GM13976 (cell line): ENCODE measurements at regions not wholly inside any gene's neighbourhood (a gene's known extent, or its start where the extent isn't known, plus 50 kb on each side); places are given as distances from the start of the nearest gene placed in this dataset.

Experiments used
- DNase-seq: peaks from one replicate; pipeline ENCODE4 v3.0.0; 2012; ENCODE audit warnings: low spot score
- CTCF ChIP-seq: IDR thresholded peaks from 2 replicates; pipeline ENCODE4 v1.5.1; 2012; ENCODE audit warnings: borderline replicate concordance, mild to moderate bottlenecking; ENCODE audit not compliant: insufficient read depth; ENCODE audit errors: extremely low read depth, missing control alignments, control extremely low read depth
- in situ Hi-C: fragments of 300-500 bp; cut with MboI; formaldehyde crosslinking; loops from one replicate; pipeline ENCODE4 v1.12.0; 2022; ENCODE audit warnings: low sequenced_read_pairs, mixed read lengths, inconsistent platforms; ENCODE audit not compliant: unreplicated experiment

- no peak for TF ChIP-seq CTCF
- no peak for DNase-seq
- in situ Hi-C loops, result no loop called here
Measured at GRCh38 chr7:69482676-69483075, 115.6 kb upstream of the AUTS2 start.

- no peak for DNase-seq
- in situ Hi-C loops, result no loop called here
- no peak for TF ChIP-seq CTCF
Measured at GRCh38 chr7:69489533-69489932, 108.7 kb upstream of the AUTS2 start.

DNA sequence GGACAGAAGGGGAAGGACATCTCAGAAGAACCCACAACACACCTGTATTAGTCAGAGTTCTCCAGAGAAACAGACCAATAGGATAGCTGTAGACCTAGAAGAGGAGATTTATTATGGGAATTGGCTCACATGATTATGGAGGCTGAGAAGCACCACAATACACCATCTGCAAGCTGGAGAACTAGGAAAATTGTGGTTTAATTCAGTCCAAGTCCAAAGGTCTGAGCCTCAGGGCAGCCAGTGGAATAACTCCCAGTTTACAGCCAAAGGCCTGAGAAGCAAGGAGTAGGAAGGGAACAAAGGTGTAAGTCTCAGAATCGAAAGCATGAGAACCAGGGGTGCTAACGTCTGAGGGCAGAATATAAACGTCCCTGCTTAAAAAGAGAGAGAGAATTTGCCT lies 99.6 kb upstream of the AUTS2 start:
- in situ Hi-C loops, result no loop called here
- no peak for DNase-seq
- no peak for TF ChIP-seq CTCF

GRCh38 chr7:69502358-69502757 lies 95.9 kb upstream of the AUTS2 start:
- in situ Hi-C loops, result no loop called here
- TF ChIP-seq CTCF, result no peak
- DNase-seq, result no peak

DNA sequence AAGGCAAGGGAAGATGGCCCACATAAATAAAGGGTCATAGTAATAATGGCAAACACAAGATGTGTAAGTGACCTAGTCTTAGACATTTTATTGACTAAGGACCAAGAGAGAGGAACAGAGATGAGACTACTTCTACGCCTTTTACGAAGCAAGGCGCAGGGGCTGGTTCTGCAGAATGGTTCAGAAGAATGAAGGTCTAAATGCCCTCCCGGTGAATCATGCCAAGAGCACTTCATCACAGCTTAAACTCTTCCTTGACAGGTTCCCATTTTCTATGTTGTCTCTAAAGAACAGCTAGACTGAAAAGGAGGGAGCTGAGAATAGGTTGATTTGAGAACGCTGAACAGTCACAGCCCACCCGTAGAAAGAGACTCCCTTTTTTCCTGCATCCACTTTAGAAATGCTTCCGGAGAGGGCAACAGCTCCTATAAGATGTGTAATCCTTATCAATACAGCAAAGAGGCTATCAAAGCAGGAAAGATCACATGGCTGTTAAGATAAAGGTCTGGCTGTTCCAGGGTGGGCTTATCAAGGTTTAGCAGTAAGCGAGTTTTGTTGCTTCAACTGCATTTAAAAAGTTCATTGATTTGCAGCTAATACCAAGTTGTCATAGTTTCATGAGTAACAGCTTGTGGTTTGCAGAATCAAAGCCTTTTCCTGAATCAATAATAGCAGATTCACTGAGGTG lies 93.4 kb upstream of the AUTS2 start:
- TF ChIP-seq CTCF, result no peak
- in situ Hi-C loops, result no loop called here
- no peak for DNase-seq

DNA sequence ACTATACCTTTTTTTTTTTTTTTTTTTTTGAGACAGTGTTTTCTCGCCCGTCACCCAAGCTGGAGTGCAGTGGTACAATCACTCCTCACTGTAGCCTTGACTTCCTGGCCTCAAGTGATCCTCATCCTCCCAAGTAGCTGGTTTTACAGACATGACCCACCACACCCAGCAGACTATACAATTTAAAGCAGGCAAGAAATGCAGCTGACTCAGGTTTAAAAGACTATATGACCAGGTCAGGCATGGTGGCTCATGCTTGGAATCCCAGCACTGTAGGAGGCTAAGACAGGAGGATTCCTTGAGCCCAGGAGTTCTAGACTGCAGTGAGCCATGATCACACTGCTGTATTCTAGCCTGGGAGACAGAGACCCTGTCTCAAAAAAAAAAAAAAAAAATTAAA lies 89.5 kb upstream of the AUTS2 start:
- DNase-seq, result no peak
- in situ Hi-C loops, result no loop called here
- TF ChIP-seq CTCF, result no peak
